Memory B cell (primary cell): ENCODE measurements at regions not wholly inside any gene's neighbourhood (a gene's known extent, or its start where the extent isn't known, plus 50 kb on each side); places are given as distances from the start of the nearest gene placed in this dataset.

Source experiments
- ATAC-seq: fragments of 150-1000 bp; cut with Tn5 transposase; 2 replicates; pipeline ENCODE4 v1.10.0; 2021; ENCODE audit warnings: low read depth, mild to moderate bottlenecking, moderate library complexity
- DNase-seq, 2 donors: peaks; one replicate each; pipeline ENCODE4 v3.0.0; 2022; ENCODE audit warnings: low spot score in 2 of 2
- H3K27ac Mint-ChIP-seq: one replicate; pipeline ENCODE4 v1.8.0; 2022; ENCODE audit warnings: mild to moderate bottlenecking, moderate library complexity, mixed read lengths
- H3K27me3 Mint-ChIP-seq: one replicate; pipeline ENCODE4 v1.8.0; 2022; ENCODE audit warnings: mixed read lengths
- H3K36me3 Mint-ChIP-seq: one replicate; pipeline ENCODE4 v1.8.0; 2022; ENCODE audit warnings: mild to moderate bottlenecking, mixed read lengths
- H3K4me1 Mint-ChIP-seq: one replicate; pipeline ENCODE4 v1.8.0; 2022; ENCODE audit warnings: mixed read lengths
- H3K4me3 Mint-ChIP-seq: one replicate; pipeline ENCODE4 v1.8.0; 2022; ENCODE audit warnings: mild to moderate bottlenecking, moderate library complexity, mixed read lengths
- H3K9me3 Mint-ChIP-seq: one replicate; pipeline ENCODE4 v1.8.0; 2022; ENCODE audit warnings: mixed read lengths

DNA sequence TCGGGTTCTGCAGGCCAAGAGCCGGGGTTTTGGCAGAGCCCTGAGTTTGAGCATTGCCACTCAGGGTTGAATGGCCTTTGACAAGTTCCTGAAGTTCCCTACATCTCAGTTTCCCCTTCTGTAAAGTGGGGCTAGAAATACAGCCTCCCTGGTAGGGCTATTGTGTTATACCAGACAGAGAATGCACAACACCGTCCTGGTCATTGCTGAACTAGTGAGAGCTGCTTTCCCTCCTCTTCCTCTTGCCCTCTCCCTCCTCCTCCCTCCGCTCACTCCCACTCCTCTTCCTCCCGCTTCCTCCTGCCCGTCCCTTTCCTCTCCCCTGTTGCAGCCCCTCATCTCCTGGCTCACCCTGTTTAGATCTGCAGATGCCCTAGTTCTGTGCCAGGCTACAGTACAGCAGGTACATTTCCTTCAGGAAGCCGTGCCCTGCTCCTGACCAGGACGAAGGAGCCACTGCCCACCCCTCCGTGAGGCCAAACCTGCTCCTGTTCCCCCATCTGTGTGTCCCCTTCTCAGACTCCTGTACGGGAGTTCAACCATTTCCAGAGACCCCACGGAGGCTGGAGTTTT is 91.5 kb upstream of the SHANK2 start:
- H3K27me3 Mint-ChIP-seq: peaks cover 31% of the 10 kb centered on the region
- ATAC-seq (no peak), DNase-seq (no peak)
- H3K4me3 Mint-ChIP-seq: no peak overlapping the region
- H3K4me1 Mint-ChIP-seq: no peaks in the 10 kb centered on the region
- H3K9me3 Mint-ChIP-seq: peaks cover 6% of the 10 kb centered on the region
- peaks cover 4% of the 10 kb centered on the region for H3K36me3 Mint-ChIP-seq
- H3K27ac Mint-ChIP-seq: no peak overlapping the region

DNA sequence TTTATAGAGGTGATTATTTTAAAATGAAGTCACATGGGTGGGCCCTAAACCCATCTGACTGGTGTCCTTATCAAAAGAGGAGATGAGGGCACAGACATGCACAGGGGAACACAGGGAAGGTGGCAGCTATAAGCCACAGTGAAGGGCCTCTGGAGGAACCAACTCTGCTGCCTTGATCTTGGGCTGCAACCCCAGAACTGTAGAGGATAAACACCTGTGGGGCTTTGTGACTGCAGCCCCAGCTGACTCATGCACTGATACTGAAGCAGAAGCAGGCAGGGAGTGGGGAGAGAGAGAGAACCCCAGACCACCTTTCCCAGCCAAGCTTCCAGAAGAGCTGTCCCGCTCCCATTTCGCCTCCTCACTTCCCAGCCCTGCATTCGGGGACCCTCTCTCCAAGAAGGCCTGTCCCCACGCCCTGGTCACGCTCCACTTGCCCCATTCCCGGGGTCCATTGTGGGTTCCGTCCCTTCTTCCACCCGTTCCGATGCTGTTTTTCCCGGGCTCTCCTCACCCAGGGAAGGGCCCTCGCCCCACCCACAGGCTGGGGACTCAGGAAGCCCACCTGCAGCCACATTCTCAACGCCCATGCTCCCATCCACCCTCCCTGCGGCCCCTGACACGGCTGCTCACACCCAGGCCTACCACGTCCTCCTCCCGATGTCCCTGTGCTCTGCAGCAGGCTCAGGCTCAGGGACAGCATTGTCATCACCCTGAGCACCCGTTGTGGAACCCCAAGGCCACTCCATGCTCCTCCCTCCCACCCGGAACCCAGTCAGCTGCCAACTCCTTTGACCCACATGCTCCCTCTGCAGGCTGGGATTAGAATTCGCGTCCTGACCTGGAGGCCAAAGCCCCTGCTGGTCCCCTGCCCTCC is 90.8 kb upstream of the SHANK2 start:
- H3K27me3 Mint-ChIP-seq: peaks cover 27% of the 10 kb centered on the region
- no peak for DNase-seq
- no peak overlapping the region for H3K27ac Mint-ChIP-seq
- no peak overlapping the region for H3K4me3 Mint-ChIP-seq
- no peaks in the 10 kb centered on the region for H3K4me1 Mint-ChIP-seq
- peaks cover 6% of the 10 kb centered on the region for H3K9me3 Mint-ChIP-seq
- no peak for ATAC-seq
- peaks cover 4% of the 10 kb centered on the region for H3K36me3 Mint-ChIP-seq

DNA sequence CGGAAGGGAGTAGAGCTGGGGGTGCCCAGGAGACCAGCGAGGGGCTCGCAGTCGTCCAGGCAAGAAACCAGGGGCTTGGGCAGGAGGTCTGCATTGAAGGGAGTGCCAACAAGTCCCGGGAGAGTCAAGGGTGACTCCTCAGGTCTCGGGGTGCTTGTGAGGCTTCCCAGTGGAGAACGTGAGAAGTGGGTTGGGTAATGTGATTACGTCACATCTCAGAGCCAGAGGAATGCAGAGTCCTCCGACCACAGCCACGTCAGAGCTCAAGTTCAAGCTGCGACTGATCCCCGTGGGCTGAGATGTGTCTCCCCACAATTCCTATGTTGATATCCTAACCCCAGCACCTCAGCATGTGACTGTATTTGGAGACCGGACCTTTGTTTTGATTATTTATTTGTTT is 89.7 kb upstream of the SHANK2 start:
- Mint-ChIP-seq H3K27ac (no peak overlapping the region), H3K4me1 (no peaks in the 10 kb centered on the region), H3K36me3 (peaks cover 2% of the 10 kb centered on the region), H3K4me3 (no peak overlapping the region), H3K27me3 (peaks cover 22% of the 10 kb centered on the region), H3K9me3 (peaks cover 4% of the 10 kb centered on the region)
- DNase-seq: no peak
- ATAC-seq: no peak

DNA sequence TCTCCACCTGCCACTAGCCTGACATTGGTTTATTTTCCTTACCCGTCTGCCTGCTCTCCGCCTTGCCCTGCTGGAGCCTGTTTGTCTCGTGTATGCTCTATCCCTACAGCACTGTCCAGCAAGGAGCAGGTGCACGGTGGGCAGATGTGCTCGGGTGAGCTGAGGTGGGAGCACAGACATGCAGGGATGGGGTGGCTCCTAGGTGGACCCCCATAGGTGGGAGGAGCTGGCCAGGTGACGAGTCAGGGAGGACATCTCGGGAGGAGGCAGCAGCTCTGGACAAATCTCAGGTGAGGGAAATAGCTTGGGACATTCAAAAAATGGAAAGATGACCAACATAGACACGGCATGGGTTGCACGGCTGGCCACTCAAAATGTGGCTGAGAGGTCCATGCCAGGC is 89.2 kb upstream of the SHANK2 start:
- Mint-ChIP-seq H3K4me3 (no peak overlapping the region), H3K36me3 (no peaks in the 10 kb centered on the region), H3K9me3 (no peaks in the 10 kb centered on the region), H3K27me3 (peaks cover 18% of the 10 kb centered on the region), H3K4me1 (no peaks in the 10 kb centered on the region), H3K27ac (no peak overlapping the region)
- no peak for ATAC-seq
- DNase-seq: no peak

DNA sequence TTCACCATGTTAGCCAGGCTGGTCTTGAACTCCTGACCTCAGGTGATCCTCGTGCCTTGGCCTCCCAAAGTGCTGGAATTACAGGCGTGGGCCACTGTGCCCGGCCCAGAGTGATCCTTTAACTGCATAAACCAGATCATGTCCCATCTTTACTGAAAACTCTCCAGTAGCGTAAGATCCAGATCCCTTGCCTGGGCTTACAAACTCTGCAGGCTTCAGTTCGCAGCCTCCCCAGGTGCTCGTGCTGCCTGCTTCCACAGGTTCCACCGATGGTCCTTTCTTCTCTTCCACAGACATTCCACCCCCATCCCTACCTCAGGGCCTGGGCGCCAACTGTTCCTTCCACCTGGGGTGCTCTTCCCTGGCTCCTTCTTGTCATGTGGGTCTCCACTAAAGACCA is 88.8 kb upstream of the SHANK2 start:
- H3K9me3 Mint-ChIP-seq: no peaks in the 10 kb centered on the region
- no peaks in the 10 kb centered on the region for H3K4me1 Mint-ChIP-seq
- DNase-seq (no peak), ATAC-seq (no peak)
- no peaks in the 10 kb centered on the region for H3K36me3 Mint-ChIP-seq
- H3K4me3 Mint-ChIP-seq: no peak overlapping the region
- no peak overlapping the region for H3K27ac Mint-ChIP-seq
- peaks cover 17% of the 10 kb centered on the region for H3K27me3 Mint-ChIP-seq

DNA sequence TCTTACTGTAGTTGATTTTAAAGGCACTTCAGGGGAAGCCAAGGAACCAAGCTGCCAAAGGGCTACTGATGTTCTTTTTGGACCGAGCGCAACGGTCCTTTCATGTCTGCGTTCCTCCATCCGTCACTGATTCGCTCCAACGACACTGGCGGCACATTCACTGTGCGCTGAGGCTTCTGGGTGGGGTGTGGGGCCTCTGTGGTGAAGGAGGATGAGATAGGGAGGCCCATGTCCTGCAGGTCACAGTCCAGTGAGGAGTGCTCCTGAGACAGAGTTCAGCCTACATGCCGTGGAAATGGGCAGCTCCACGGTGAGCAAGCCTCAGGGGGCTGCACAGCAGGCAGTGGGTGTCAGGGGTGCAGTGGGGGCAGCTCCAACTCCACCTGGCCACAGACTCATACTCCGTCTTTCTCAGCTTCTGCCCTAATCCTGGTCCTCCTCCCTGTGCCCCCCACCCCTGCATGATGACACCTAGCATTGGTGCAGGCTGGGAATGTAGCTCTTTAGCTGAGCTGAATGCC is 87.8 kb upstream of the SHANK2 start:
- Mint-ChIP-seq H3K4me1 (no peaks in the 10 kb centered on the region), H3K4me3 (no peak overlapping the region), H3K36me3 (no peaks in the 10 kb centered on the region), H3K27ac (no peak overlapping the region), H3K9me3 (no peaks in the 10 kb centered on the region), H3K27me3 (peaks cover 17% of the 10 kb centered on the region)
- no peak for ATAC-seq
- no peak for DNase-seq

DNA sequence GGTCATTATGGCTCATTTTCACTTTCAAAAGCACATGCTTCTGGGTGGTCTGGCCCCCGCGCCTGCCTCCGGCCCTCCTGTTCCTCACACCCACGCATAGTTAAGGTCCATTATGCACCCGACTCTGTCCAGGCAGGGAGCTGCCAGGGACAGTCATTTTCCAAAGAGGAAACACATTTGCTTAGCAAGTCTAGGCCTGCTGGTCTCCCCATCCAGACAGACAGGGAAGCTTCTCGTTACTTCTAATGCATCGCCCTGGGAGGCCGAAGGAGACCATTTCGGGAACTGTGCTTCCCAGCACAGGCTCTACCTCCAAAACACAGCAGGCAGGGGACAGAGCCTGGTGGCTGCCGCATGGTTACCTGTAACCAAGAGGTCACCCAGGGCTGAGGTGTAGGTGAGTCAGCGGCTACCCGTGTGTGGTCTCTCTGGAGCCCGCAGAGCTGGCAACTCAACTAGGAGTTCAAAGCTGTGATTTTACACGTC is 87.1 kb upstream of the SHANK2 start:
- Mint-ChIP-seq H3K4me3 (no peak overlapping the region), H3K4me1 (no peaks in the 10 kb centered on the region), H3K9me3 (no peaks in the 10 kb centered on the region), H3K27ac (no peak overlapping the region), H3K36me3 (no peaks in the 10 kb centered on the region), H3K27me3 (peaks cover 17% of the 10 kb centered on the region)
- DNase-seq (no peak), ATAC-seq (no peak)

DNA sequence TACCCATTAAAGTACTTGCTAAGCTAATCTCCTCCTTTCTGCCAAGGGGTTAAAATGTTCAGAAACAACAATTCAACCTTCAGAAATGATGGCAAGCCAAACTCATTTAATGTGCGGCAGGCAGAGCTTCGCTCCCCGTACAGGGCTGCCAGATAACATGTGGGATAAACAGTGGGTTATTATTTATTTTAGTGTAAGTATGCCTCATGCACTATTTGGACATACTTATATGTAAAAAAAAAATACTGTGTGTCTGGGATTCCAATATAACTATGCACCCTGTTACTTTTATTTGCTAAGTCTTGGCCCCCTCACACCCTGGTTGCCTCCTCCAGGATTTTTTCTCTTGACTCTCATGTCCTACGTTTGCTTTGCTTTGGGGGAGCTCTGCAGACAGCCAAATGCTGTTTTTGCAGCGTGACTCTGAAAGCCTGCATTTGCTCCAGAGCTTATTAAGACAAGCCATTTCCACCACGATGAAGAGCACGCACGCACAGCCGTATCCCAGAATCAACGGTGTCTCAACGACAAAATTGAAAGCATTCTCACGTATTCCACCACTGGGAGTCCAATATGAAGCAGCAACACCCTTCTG is 86.5 kb upstream of the SHANK2 start:
- H3K27me3 Mint-ChIP-seq: peaks cover 14% of the 10 kb centered on the region
- H3K9me3 Mint-ChIP-seq: no peaks in the 10 kb centered on the region
- ATAC-seq: no peak

DNA sequence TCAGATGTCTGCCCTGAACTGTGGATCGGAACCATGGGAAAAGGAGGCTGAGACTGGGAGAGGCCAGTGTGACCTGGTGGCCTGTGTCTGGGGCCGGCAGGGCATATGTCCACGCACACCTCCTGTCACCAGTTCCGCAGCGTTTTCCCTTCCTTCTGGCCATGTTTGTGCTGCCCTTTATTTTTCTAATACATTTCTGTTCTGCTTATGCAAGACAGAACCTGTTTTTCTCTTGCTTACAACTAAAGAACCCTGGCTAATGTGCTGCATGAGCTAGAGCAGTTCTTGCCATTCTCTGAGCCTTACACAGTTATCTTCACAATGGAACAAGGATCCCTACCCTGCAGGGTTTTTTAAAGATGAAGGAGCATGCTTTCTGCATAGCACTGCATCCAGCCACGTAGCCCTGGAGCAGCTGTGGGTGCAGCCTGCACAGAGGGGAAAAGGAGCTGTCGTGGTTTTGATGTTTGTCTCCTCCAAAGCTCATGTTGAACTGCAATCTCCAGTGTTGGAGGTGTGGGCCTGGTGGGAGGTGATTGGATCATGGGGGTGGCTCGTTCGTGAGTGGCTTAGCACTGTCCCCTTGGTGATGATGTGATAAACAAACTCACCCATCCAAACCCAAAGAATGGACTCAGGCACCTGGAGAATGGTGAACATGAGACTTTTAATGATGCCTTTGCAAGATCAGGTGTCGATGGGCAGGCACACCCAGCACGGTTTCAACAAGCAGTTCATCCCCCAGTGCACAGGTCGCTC is 84.8 kb upstream of the SHANK2 start:
- H3K4me3 Mint-ChIP-seq: no peak overlapping the region
- H3K27ac Mint-ChIP-seq: no peak overlapping the region
- DNase-seq: no peak
- peaks cover 14% of the 10 kb centered on the region for H3K27me3 Mint-ChIP-seq
- H3K9me3 Mint-ChIP-seq: peaks cover 2% of the 10 kb centered on the region
- H3K4me1 Mint-ChIP-seq: no peaks in the 10 kb centered on the region
- H3K36me3 Mint-ChIP-seq: no peaks in the 10 kb centered on the region
- no peak for ATAC-seq

More for the DNA sequence above, 86.5 kb upstream of the SHANK2 start:
- no peak overlapping the region for H3K27ac Mint-ChIP-seq
- no peaks in the 10 kb centered on the region for H3K4me1 Mint-ChIP-seq
- no peaks in the 10 kb centered on the region for H3K36me3 Mint-ChIP-seq
- no peak overlapping the region for H3K4me3 Mint-ChIP-seq
- DNase-seq: no peak

DNA sequence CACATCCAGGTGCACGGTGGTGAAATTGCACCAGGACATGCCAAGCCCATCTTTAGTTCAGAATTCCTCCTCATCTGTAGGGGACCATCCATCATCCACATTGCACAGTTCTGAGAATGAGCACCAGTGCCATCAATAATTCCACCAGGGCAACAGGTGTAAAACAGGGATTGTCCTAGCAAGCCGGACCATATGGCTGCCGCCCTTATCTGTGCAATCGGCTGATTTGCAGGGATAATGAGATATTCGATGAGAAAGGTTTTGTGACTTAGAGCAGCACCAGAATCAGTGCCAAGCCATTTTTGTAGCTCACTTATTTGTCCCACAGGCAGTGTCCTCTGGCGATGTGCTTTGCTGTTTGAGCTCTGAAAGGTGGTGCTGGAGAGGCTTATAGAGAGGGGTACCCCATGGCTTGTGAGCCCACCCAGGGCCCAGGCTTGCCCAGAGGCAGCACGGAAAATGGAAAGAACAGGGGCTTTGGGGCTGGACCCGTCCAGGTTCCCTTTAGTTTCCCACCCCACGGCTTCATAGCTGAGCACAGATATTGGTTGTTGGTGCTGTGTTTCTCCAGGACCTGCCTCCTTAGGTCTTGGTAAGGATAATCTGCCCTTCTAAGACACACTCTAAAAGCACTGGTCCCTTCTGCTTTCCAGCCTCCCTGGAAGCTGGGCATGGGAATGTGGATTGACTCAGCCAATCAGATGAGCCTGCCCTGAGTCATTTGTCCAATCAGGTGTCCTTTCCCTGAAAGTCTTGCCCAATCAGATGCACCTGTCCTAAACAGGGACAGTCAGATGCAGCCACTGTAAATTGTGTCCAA is 84.0 kb upstream of the SHANK2 start:
- Mint-ChIP-seq H3K36me3 (no peaks in the 10 kb centered on the region), H3K4me3 (no peak overlapping the region), H3K9me3 (peaks cover 2% of the 10 kb centered on the region), H3K27me3 (peaks cover 8% of the 10 kb centered on the region), H3K4me1 (no peaks in the 10 kb centered on the region), H3K27ac (no peak overlapping the region)
- ATAC-seq: no peak
- DNase-seq: no peak

DNA sequence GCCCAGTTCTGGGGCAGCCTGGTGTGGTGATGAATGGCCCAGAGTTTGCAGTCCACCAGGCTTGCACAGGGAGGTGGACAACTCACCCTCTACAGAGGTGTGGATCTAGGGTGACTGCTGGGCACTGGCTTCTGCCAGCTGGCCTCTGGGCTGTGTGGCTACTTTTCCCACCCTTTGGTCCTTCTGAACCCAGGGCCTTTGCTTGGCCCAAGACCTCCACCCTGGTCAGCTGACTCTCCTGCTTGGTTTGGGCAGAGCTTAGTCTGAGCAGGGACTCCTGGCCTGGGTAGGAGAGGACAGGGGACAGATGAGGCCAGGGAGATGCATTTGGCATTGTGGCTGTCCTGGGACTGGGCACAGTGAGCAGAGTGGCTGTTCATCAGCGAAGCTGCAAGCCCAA is 83.0 kb upstream of the SHANK2 start:
- Mint-ChIP-seq H3K4me3 (no peak overlapping the region), H3K9me3 (peaks cover 2% of the 10 kb centered on the region), H3K27me3 (peaks cover 3% of the 10 kb centered on the region), H3K36me3 (no peaks in the 10 kb centered on the region), H3K4me1 (no peaks in the 10 kb centered on the region), H3K27ac (no peak overlapping the region)
- DNase-seq (no peak), ATAC-seq (no peak)

DNA sequence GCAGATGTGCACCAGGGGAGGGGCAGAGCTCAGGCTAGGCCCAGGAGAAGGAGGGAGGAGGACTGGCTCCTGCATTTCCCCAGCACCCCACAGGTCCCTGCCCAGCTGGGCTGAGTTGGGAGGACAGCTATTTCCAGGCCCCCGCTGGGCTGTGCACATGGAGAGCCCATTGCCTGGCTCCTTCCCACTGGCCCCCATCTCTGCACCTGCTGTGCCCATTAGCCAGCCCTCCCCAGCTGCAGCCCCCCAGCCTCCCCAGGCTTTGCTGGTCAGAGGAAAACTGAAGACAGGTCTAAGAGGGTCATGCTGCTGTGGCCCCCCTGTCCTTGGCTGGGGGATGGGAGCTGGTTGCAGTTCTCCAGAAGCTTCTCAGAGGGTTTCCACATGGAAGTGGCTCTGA is 81.8 kb upstream of the SHANK2 start:
- ATAC-seq: no peak
- Mint-ChIP-seq H3K9me3 (peaks cover 2% of the 10 kb centered on the region), H3K36me3 (no peaks in the 10 kb centered on the region), H3K27ac (no peak overlapping the region), H3K4me3 (no peak overlapping the region), H3K4me1 (no peaks in the 10 kb centered on the region), H3K27me3 (peaks cover 3% of the 10 kb centered on the region)
- no peak for DNase-seq

DNA sequence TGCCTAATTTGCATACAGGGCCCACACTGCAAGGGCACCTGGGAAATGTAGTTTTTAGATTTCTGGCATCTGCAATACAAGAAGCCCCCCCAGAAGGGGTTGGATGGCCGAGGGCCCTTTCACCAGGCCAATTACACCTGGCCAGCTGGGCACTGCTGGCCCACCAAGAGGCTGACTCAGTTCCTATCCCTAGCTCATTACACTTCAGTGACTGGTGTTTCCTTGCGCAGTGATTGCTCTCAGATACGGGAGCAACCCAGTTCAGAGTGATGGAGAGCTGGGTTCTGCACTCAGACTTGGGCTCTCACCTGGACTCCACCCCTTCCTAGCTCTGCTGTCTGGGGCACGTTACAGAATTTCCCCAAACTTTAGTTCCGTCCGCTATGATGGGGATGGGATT is 81.1 kb upstream of the SHANK2 start:
- Mint-ChIP-seq H3K4me1 (no peaks in the 10 kb centered on the region), H3K9me3 (peaks cover 2% of the 10 kb centered on the region), H3K27me3 (peaks cover 3% of the 10 kb centered on the region), H3K4me3 (no peak overlapping the region), H3K27ac (no peak overlapping the region), H3K36me3 (no peaks in the 10 kb centered on the region)
- DNase-seq (no peak), ATAC-seq (no peak)
